GM12891 (cell line): ENCODE measurements at regions not wholly inside any gene's neighbourhood (a gene's known extent, or its start where the extent isn't known, plus 50 kb on each side); places are given as distances from the start of the nearest gene placed in this dataset.

Source experiments
- POLR2AphosphoS5 ChIP-seq: IDR thresholded peaks from 2 replicates; pipeline ENCODE4 v1.6.1; 2011; ENCODE audit warnings: low read depth, low read length, control low read depth
- TAF1 ChIP-seq: IDR thresholded peaks from 2 replicates; pipeline ENCODE4 v1.6.1; 2011; ENCODE audit warnings: low read depth, low read length, control low read depth

DNA sequence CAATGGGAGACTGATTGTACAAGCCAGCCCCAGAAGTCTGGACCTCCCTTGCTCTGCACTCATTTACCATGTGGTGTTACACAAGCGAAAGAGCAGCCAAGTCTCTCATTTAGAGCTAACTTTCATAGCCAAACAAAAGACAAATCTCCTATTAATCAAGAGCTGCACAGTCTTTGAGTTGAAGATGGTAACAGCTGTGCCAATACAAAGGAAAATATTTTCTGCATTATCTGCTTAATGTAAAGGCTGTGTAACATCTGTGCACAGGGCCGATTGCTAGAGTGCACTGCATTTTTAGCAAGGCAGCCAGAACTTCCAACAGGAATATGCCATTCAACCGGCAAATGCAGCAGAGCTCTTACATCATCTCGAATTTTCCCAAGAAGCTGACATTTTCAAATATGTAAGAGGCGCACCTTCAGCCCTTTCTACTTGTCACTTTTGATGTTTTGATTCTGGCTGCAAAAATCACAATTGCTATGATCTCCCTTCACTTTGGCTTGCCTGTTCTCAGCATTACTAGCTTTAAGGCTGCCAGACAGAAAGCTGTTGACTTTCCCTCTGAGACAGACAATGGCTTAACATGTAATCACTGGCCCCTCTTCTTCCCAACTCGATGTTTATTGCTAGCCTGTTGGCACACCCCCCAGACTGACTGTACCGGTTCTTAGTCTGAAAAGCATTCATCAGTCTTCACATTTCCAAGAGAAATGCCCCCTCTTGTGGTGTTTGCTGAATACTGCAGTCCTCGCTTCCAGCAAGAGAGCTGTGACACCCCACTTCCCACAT is 96.9 kb upstream of the TANK start:
- TF ChIP-seq TAF1 (no peak), POLR2AphosphoS5 (no peak)
